HG02588 (cell line): ENCODE measurements at regions not wholly inside any gene's neighbourhood (a gene's known extent, or its start where the extent isn't known, plus 50 kb on each side); places are given as distances from the start of the nearest gene placed in this dataset.

Source experiments
- ATAC-seq: cut with Tn5 transposase; IDR thresholded peaks from one replicate; pipeline ENCODE4 v1.9.1; 2021; ENCODE audit warnings: mild to moderate bottlenecking, moderate library complexity; ENCODE audit not compliant: unreplicated experiment

GRCh38 chr12:126534495-126534894 is 1469.3 kb downstream of the AACS start:
- no peak for ATAC-seq

GRCh38 chr12:126534942-126535341 is 1469.7 kb downstream of the AACS start:
- ATAC-seq: no peak

DNA sequence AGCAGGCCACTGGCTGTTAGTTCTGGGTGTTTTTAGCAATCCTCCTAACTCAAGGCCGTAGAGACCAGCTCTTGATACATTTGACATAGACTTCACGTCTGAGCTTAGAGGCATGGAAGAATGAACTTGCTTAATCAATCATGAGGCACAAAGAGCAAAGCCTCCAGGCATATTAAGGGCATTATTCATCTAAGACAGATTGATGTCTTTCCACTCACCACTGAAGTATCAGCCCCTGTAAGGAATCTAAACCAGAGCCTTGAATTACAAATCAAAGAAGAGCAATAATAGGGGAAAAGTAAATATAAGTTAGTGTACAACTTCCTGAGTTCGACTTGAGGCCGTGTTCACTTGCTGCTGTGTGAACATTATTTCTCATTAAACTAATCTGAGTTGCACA is 1470.7 kb downstream of the AACS start:
- ATAC-seq: no peak

GRCh38 chr12:126537961-126538530 is 1472.8 kb downstream of the AACS start:
- ATAC-seq: no peak

DNA sequence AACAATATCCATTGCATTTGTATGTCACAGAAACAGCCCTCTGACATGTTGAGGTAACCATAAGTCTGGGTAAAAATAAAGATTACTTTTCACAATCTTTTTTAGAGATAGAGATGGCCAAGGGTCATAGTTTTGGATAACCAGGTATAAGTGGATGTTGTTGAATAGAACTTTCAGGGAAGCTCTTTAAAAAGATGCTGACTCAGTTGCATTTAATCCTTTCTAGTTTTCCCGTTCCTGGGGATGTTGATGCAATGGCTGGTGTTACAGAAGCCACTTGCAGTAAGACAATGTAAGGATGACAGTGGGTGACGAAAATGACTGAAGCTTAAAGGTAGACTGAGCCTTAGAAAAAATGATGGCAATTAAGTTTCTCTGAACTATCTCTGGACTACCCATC is 1473.7 kb downstream of the AACS start:
- no peak for ATAC-seq

DNA sequence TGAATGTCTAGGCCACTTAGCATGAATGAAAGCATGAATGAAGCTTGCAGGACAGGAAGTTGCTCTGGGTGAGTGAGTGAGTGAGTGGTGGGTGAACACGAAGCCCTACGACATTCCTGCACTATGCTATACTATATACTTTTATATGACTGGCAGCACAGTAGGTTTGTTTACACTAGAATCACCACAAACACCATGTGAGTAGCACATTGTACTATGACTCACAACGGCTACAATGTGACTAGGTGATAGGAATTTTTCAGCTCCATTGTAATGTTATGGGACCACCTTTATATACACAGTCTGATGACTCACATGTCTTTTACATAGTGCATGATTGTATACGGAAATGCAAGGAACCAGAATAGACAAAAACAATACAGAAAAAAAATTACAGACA is 1480.2 kb downstream of the AACS start:
- no peak for ATAC-seq

DNA sequence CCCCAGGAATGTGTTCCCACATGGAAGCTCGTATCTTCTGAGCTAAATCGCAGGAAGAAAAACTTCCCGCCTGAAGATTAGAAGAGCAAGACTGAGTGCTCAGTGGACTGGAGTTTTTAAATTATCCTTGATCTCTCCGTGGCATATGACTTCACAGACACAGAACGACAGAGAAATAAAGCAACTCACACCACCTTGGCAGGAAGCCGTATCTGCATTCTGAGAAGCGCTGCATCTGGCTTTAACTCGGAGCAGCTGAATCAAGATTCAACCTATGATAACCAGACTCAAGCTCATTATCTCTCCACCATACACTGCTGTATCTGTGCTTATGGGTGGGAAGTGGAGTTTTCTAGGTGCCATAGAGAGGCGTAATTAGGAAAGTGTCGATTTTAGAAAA is 1482.7 kb downstream of the AACS start:
- ATAC-seq: no peak

DNA sequence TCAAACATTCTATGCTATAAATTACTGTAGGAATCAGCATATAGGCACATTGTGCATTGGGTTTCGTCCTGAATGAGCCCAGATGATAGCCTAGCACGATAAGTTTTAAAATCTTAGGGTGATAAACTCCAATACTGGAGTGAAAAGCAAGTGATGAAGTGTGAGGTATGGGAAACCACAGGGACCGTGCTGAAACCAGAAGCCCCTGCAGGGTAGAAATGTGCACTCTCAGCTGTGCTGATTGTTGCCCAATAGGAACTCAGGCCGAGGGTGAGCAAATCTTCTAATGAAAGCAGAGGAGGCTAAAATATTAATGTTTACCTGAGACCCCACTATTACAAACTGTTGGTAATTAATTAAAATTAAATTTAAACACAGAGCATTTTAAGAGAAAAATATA is 1486.6 kb downstream of the AACS start:
- ATAC-seq: no peak

DNA sequence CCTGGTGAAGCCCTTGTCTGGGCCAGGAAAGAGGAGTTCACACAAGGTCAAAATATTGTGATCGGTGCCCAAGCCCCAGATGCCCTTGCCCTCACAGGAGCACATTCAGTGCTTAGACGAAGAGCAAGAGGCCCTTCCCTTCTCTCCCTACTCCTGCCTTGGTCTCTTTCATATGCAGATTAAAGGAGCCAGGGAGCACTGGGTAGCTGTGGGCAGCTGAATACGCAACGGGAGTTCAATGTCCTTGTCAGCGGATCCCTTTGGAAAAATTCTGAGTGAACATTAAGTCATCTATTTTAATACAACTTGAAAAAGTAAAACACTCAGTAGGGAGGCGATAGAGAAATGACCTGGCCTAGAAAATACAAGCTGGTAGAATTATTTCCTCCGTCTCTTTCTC is 1489.4 kb downstream of the AACS start:
- no peak for ATAC-seq

GRCh38 chr12:126557659-126558058 is 1492.4 kb downstream of the AACS start:
- no peak for ATAC-seq

DNA sequence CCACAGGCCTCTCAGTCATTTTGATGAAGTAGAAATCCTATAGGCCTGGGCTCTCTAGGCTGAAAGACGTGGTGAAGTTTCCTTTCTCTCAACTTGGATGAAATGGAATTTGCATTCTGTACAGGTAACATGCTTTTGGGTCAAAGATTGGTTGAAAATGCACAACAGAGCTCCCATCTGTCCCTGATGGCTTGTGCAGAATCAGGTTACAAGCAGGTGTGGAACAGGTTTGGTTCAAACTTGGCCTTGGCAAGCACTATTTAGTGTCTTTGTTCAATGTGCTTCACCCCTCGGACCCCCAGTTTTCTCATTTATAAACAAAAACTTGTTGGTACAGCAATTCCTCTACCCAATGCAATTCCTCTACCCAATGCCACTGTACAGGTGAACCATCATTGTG is 1493.0 kb downstream of the AACS start:
- no peak for ATAC-seq

- ATAC-seq: no peak
Observed at GRCh38 chr12:126558810-126559209, 1493.6 kb downstream of the AACS start.

DNA sequence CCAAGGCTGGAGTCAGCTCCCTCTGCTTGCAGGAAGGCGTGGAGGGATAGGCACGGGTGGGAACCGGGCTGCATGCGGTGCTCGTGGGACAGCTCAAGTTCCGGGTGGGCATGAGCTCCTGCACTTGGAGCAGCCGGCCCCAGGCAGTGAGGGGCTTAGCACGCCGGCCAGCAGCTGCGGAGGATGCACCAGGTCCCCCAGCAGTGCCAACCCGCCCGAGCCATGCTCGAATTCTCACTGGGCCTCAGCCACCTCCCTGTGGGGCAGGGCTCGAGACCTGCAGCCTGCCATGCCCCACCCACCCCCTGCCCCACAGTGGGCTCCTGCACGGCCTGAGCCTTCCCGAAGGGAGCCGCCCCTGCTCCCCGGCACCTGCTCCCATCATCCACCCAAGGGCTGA is 1501.8 kb downstream of the AACS start:
- no peak for ATAC-seq

DNA sequence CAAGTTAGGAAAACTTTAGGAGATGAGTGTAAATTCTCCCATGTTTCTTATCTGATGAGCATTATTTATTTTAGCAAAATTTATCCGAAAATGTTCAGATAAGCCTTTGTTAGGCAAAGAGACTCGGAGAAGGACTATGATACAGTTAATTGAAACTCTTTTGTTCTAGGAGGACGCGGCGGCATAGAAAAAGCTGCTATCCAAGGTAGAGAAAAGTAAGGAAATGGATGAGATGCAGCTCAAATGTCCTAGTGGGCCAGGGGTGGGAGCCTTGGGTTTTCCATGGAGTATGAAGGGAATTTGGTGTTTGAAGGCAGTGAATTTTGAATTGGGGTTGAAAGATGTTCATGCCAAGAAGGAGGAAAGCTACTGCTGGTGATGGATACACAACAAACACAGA is 1504.5 kb downstream of the AACS start:
- ATAC-seq: no peak

DNA sequence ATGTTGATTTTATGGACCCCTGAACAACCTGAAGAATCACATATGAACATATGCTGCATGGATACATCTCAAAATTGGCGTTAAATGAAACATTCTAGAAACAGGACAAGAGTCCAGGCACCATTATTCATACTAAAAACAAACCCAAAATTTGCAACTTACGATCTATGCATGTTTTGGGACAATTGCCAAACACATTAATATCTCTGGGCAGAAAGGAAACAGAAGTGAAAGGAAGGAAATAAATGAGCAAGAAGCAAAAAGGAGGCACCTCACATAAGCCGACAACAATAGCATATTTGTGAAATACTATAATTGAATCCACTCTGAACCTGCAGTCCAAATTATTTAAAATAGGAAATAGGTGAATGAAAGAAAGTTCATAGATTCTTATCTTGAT is 1505.3 kb downstream of the AACS start:
- no peak for ATAC-seq

DNA sequence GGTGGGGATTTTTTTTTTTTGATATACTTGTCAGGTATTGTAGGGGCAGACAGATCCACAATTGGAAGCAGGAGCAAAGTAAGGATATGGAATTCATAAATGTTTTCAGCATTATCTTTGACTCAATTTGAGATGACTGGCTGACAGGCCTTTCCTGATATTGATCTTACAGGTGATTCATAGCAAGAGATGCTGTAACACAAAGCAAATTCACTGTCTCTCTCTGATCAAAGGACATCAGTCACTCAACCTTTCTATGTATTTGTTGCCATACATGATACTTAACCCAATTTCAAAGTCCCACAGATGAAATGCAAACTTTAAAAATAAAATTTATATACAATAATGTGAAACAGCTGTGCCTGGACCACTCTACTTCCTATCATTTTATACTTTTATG is 1506.9 kb downstream of the AACS start:
- no peak for ATAC-seq

DNA sequence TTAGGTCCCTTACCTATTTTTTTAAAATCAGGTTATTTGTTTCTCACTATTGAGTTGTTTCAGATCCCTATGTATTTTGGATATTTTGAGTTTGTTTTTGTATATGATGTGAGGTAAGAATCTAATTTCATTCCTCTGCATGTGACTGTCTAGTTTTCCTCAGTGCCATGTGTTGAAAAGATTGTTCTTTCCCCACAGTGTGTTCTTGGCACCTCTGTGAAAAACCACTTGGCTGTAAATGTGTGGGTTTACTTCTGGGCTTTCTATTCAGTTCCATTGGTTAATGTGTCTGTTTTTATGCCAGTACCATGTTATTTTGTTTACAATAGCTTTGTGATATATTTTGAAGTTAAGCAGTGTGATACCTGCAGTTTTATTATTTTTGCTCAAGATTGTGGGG is 1516.4 kb downstream of the AACS start:
- no peak for ATAC-seq

- no peak for ATAC-seq
Observed at GRCh38 chr12:126582231-126582630, 1517.0 kb downstream of the AACS start.

DNA sequence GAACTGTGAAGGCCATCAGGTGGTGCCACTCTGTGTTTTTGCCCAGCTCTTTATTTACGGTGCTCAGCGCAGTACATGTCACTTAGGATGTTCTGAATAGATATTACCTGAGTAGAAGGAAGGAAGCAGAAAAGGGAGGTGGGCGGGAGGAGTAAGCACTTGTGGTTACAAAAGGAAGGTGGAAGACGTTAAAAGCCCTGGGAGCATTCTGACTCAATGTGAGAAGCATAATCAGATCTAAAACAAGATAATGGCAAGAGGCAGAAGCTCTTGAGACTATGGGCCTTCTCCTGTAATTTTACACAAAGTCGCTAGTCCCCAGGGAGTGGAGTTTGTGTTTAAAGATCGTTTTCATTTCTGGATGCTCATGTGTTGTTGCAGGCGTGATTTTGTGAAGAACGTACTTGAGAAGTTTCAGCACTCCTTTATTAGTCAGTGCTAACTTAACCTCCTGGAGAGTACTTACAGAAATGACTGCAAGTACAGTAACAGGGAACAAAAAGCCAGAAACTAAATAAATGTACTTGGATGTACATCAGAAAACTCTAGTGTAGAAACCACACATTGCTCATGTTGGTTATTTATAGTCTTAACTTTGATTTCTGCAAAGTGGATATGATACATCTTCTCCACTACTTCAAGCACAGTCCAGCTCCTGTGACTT is 1523.5 kb downstream of the AACS start:
- no peak for ATAC-seq

DNA sequence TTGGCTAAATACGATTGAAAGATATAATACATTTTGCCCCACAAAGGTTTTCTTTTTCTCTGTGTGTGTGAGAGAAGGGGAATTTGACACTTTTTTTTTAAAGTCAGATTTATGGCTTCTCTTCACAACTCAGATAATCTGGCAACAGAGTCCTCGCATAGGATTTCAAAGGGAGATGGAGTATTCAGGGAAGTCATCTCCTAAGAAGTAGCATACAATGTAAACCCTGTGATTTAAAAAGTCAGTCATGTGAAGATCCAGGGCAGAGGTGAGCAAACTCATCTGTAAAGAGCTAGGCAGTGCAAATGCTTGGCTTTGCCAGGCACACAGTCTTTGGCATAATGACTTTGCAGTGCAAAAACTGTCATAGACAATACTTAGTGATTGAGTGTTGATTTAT is 1526.3 kb downstream of the AACS start:
- ATAC-seq: no peak

GRCh38 chr12:126601184-126602170 is 1536.2 kb downstream of the AACS start:
- no peak for ATAC-seq

DNA sequence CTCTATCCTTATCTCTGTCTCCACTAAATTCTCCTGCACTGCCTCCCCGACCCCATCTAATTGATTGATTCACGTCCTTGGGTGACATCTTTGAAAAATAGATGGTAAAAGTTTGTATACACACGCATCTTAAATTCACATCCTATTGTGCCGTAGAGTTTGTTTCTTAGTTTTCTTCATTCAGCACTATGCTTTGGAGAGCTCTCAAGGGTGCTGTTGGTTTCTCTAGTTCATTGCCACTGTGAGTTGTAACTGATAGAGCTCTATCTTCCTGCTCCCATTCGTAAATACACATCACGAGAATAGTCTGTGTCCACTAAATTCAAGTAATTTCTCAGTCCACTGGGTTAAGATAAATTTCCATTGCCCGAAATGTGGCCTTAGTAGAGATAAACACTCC is 1537.4 kb downstream of the AACS start:
- no peak for ATAC-seq
